IPS DF 19.7 (cell line): ENCODE measurements at regions not wholly inside any gene's neighbourhood (a gene's known extent, or its start where the extent isn't known, plus 50 kb on each side); places are given as distances from the start of the nearest gene placed in this dataset.

Experiments used
- DNase-seq: peaks from one replicate; pipeline ENCODE4 v3.0.0-alpha.2; 2013; ENCODE audit warnings: low read depth, low spot score

DNA sequence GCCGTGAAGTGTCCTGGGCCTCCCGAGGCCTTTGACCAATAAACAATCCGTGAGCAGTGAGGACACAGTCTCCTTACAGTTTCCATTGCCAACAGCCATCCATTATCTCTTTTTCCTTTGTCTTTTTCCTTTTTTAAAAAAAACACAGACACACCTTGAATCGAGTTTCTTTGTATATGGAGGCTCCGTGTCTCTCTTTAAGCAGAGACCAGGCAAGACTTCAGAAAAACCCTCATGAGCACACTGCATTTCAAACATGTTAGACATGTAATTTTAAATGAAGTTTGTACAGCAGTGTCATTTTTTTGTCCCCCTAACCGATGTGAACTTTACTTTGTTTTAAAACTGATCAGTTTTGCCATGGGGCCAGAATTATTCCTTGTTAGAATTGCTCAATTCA lies 111.1 kb downstream of the SPTSSA start:
- no peak for DNase-seq

GRCh38 chr14:34348592-34348991 lies 113.4 kb downstream of the SPTSSA start:
- no peak for DNase-seq

DNA sequence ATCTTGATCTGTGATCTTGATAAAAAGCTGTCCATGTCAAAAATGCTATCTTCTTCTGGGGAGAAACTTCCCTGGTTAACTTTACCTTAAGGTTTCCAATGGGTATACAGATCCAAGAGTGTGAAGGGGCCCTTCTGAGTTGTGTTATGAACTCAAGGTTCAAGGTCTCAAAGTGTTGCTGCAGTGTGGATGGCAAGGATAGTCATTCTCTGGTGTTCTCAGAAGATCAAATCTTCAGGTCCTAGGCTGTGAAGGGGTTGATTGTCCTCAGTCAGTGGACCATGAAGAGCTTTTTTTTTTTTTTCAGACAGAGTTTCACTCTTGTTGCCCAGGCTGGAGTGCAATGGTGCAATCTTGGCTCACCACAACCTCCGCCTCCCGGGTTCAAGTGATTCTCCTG lies 114.4 kb downstream of the SPTSSA start:
- no peak for DNase-seq

GRCh38 chr14:34345718-34346465 lies 116.1 kb downstream of the SPTSSA start:
- DNase-seq, result no peak

DNA sequence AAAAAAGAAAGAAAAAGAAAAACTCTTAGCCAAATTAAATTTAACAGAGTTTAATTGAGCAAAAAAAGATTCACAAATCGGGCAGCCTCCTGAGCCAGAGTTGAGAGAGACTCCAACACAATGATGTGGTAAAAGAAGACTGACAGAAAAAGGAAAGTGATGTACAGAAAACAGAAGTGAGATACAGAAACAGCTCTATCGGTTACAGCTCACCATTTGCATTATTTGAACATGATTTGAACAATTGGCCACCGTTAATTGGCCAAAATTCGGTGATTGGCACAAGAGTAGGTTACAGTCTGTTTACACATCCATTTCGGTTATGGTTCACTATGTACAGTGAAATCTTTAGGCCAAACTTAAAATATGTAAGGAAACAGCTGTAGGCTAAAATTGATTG lies 117.7 kb downstream of the SPTSSA start:
- DNase-seq, result no peak

- no peak for DNase-seq
Observed at GRCh38 chr14:34340025-34340625, 121.9 kb downstream of the SPTSSA start.

GRCh38 chr14:34338056-34338455 lies 124.0 kb downstream of the SPTSSA start:
- DNase-seq, result no peak

DNA sequence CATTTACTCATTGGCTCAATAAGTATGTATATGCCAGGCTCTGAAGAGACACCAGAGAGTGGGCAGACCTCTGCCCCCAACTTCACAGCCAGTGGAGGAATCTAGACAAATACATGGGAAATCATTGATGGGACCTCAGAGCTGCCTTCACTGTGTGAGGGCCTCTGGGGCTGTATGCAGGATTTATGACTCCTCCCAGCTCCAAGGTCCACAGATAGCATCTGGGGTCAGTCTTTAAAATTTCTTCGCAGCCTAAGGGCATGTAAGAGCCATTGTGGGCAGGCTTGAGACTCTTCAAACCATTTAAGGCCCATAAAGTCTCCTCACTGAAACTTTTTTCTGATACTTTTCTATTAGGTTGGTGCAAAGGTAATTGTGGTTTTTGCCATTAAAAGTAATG lies 125.5 kb downstream of the SPTSSA start:
- no peak for DNase-seq

- no peak for DNase-seq
Observed at GRCh38 chr14:34335968-34336367, 126.1 kb downstream of the SPTSSA start.

- no peak for DNase-seq
Observed at GRCh38 chr14:34334329-34334728, 127.7 kb downstream of the SPTSSA start.

GRCh38 chr14:34331728-34332623 lies 130.1 kb downstream of the SPTSSA start:
- peak; percentile 45 for DNase-seq

DNA sequence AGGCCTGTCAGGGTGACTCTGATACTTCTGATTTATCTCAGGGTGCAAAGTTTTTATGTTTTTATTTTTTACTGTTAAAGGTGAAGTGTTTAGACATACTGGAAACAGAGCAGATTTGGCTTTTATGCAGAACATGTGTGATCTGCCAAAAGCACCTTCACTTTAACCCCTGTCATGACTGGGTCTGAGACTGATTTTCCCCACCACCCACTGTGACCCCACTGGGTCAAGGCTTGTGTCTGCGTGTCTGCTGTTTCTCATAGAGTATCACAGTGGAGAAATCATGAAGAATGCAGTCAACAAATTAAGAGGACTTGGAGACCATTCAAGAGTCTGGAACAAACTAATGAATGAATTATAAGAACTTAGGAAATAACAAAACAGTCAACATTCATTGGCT lies 131.2 kb downstream of the SPTSSA start:
- DNase-seq, result no peak

GRCh38 chr14:34329301-34329700 lies 132.7 kb downstream of the SPTSSA start:
- DNase-seq, result no peak

DNA sequence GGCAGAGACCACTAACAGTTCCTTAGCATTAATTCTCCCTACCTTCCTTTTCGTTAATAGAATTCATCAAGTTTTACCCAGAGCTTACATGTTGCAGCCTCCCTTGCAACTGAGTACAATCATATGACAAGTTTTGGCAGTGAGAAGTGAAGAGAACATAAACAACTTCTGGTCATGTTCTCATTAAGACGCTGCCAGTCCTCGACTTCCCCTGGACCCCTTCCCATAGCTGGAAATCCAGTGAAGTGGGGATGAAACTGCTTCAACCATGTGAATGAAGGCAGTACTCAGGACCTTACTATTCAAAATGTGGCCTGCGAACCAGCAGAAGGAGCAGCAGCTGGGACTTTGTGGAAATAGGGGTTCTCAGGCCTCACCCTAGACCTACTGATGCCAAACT lies 133.9 kb downstream of the SPTSSA start:
- no peak for DNase-seq

DNA sequence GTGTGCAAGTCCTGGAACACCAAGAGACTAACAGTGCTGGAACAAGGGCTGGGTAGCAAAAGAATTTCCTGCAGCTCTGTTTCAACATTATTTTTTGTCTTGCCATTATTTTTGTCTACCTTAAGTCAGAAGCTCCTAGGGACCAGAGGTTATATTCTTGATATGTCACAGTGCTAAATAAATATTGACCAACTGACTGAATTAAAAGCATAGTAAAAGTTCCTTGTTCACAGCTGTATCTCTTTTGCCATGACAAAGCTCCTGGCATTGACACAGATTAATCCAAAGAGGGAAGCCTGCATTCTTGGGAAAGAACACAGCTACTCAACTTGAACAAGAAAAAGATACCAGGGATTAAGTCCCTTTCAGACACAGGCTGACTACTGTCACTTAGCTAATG lies 136.5 kb downstream of the SPTSSA start:
- DNase-seq, result no peak

DNA sequence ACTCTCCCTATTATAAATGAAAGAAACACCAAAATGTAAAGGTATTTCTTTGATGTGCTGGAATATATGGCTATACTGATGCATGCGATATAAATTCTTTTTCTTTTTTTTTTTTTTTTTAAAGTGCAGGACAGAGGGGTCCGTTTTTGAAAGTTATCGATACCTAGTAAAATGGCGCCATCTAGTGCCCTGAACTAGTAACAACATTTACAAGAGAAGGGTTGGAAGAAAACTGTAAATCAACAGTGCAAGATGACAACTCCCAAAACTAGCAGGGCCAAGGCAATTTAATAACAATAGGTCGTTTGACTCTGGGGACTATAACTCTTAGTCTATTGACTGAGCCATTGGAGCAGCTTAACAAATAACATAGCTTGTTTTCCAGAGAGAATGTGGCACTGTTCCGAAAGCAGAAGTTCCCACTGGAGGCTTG lies 137.7 kb downstream of the SPTSSA start:
- no peak for DNase-seq

GRCh38 chr14:34322940-34323418 lies 139.1 kb downstream of the SPTSSA start:
- no peak for DNase-seq

GRCh38 chr14:34319140-34319539 lies 142.9 kb downstream of the SPTSSA start:
- DNase-seq, result no peak

GRCh38 chr14:34318014-34318413 lies 144.0 kb downstream of the SPTSSA start:
- no peak for DNase-seq

GRCh38 chr14:34310724-34311123 lies 151.3 kb downstream of the SPTSSA start:
- no peak for DNase-seq

DNA sequence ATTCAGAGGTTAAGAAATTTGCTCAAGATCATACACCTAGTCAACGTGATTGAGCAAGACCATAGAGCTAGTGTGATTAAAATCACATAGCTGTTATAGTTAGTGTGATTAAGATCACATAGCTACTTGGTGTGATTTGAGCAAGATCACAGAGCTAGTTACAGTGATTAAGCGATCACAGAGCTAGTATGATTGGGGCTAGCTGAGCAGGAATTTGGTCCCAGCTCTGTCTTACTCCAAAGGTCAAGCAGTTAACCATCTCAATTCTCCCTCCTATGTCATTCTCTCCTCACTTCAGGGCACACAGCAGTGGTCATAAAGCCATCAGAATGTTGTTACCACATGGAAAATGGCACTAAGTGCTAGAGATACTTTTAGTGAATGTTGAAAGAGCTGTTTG lies 158.2 kb downstream of the SPTSSA start:
- DNase-seq, result no peak

- DNase-seq, result no peak
Observed at GRCh38 chr14:34302654-34303053, 159.4 kb downstream of the SPTSSA start.
